ENCODE measurements at regions not wholly inside any gene's neighbourhood (a gene's known extent, or its start where the extent isn't known, plus 50 kb on each side); places are given as distances from the start of the nearest gene placed in this dataset.

DNA sequence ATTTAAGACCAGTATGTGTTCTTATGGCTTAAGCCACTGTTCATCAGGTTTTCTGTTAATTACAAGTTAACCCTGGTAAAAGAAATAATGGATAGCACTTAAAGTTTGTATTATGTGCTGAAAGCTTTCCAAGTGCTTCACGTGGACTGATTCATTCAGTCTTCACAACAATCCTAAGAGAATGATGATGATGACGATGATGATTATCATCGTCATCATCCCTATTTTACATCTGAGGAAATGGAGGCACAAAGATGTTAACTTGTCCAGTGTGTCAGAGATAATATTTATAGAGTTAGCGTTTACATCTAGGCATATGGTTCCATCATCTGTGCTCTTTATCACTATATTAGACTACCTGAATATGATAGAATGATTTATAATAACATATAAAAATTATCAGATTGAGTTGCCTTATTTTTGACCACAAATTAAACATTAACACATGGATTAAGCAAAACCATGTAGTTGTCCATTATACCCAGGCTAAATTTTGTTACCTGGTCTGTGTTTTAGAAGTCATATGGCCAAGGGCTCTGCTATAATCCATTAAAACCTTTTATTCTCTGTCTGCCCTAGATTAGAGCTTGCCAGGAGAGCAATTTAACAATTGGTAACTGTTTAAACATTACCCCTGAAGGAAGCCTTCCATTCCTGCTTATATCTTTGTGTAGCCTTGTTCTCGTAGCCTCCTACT is 102.3 kb upstream of the MAP3K1 start:
- no peak for TF ChIP-seq POLR2A (IDR thresholded peaks at IDR 0.05)
- no peak for TF ChIP-seq EP300 (IDR thresholded peaks at IDR 0.05)
- TF ChIP-seq, protein P1, sequence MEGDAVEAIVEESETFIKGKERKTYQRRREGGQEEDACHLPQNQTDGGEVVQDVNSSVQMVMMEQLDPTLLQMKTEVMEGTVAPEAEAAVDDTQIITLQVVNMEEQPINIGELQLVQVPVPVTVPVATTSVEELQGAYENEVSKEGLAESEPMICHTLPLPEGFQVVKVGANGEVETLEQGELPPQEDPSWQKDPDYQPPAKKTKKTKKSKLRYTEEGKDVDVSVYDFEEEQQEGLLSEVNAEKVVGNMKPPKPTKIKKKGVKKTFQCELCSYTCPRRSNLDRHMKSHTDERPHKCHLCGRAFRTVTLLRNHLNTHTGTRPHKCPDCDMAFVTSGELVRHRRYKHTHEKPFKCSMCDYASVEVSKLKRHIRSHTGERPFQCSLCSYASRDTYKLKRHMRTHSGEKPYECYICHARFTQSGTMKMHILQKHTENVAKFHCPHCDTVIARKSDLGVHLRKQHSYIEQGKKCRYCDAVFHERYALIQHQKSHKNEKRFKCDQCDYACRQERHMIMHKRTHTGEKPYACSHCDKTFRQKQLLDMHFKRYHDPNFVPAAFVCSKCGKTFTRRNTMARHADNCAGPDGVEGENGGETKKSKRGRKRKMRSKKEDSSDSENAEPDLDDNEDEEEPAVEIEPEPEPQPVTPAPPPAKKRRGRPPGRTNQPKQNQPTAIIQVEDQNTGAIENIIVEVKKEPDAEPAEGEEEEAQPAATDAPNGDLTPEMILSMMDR (IDR thresholded peaks at IDR 0.05): no peak

Measured in upper lobe of left lung (tissue), 4 donors.